Activated CD8-positive, alpha-beta memory T cell treated with anti-CD3 and anti-CD28 coated beads, Interleukin-2, amount 50 U/mL, for 1 hour (primary cell): ENCODE measurements at regions not wholly inside any gene's neighbourhood (a gene's known extent, or its start where the extent isn't known, plus 50 kb on each side); places are given as distances from the start of the nearest gene placed in this dataset.
"Not testable (repeated sequence)": the region's sequence is repeated elsewhere in the genome, so short reads cannot be mapped to it uniquely, and the experiment has no call there.

Experiments used
- DNase-seq: peaks from one replicate; pipeline ENCODE4 v3.0.0-alpha.2; 2020; ENCODE audit errors: extremely low read depth

GRCh38 chr5:51165621-51166020 is 217.6 kb upstream of the ISL1 start:
- not testable (repeated sequence) for DNase-seq

GRCh38 chr5:51172903-51173626 is 210.2 kb upstream of the ISL1 start:
- DNase-seq, result no peak

GRCh38 chr5:51181208-51181894 is 201.9 kb upstream of the ISL1 start:
- no peak for DNase-seq

GRCh38 chr5:51185850-51186329 is 197.4 kb upstream of the ISL1 start:
- DNase-seq, result no peak

DNA sequence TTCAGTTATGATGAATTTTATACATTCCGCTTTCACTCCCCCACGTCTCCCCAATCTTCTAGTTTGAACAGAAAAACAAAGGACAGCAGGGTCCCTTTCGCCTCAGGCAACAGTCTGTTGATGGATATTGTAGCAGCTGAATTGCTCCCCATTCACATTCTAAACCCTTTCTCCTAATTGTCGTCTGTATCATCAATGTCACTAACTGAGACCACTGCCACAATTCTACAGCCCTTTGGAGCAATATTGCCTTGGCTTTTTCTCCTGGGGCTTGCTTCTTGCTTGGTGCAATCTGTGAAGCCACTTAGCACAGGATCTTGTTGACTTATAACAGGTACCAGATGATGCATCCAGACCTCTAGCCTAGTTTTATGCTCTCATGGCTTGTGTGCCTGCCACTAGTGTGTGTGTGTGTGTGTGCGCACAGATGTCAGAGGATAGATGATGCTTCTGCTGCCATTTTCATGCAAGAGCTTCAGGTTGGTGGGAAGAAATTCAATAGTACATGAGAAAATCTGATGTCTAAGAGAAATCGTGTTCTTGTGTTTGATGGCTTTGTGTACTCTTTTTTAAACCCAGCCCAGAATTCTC is 195.2 kb upstream of the ISL1 start:
- DNase-seq, result no peak

DNA sequence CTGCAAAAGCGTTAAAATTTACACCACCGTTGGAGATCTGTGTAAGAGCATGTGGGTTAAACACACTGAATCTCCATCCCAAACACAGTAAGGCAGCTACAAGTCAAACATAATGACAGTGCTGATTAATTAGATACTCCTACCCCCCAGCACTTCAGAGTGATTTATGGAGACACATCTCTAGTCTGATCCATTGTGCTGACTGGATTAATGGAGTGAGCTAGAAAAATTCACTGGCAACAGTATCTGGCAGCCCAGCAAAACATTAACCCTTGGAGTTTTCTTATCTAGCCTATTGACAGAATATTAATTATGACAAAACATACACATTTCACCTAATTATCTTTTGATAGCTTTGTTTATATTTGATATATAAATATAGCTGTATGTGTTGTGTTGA is 188.6 kb upstream of the ISL1 start:
- DNase-seq, result no peak

DNA sequence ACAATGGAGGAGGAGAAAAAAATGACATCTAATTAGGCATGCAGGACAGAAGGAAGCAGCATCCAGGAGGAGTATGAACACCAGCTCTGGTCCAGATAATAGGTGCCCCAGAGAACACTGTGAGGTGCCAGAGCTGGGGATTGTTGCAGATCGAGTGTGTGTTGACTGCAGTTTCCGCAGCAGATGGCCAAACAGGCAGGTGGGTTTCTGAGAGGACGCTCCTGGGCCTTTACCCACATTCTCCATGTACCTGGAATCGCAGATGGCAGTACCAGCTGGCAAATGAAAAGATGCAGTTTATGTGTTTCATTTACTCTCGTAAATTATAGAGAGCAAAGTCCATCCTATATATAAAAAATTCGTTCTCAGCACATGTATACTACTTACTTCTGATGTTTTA is 182.2 kb upstream of the ISL1 start:
- DNase-seq, result no peak

DNA sequence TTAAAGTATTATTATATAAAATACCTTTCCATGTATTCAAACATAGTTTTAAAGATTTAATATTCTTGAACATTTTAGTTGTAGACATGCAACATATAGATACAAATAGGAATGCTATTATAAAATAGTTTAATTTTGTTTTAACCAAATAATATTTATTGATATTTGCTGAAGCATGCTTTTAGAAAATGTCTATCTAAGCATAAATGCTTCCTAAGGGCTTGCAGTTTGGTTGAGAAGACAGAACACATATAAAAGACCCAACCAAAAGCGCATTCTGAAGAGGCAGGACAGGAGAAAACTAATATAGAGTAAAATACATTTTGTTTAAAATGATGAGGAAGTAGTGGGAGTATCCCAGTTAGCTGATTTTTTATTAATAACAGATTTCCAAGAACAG is 181.5 kb upstream of the ISL1 start:
- DNase-seq, result no peak

GRCh38 chr5:51202161-51202560 is 181.1 kb upstream of the ISL1 start:
- DNase-seq, result no peak

DNA sequence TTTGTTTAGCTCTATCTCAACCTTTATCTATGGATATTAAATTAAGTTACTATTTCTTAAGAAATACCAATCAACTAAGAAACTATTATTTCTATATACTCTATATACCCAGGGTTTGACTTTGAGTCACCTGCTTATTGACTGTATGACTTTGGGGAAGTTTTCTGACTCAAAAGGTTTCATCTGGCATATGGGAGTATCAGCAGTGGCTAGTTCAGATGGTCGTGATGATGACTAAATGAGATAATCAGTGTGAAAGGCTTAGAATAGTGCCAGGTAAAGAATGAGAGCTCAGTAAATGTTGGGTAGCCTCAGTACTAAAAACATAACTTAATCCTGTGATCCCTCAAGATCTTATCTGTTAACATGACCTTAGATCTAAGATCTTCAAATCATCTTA is 179.7 kb upstream of the ISL1 start:
- DNase-seq, result no peak

GRCh38 chr5:51208296-51208695 is 175.0 kb upstream of the ISL1 start:
- no peak for DNase-seq

DNA sequence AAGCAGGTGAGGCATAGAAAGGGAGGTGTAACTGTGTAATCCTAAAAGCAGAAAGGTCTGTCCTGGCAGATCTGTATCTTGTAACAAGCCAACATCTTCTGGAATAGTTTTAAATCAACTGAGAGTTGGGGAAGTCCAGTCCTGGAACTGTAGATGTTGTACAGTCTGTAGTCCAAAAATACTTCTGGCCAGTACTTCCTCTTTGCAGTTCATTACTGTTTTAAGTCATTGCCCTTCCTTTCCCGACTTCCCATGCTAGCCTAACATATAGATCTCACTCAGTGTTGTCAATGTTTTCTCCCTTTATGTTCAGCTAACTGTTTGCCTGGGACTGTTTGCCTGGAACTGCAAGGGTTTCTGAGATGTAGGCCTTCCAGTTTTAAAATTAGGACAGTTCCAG is 168.5 kb upstream of the ISL1 start:
- no peak for DNase-seq

- no peak for DNase-seq
Observed at GRCh38 chr5:51225789-51226742, 157.2 kb upstream of the ISL1 start.

DNA sequence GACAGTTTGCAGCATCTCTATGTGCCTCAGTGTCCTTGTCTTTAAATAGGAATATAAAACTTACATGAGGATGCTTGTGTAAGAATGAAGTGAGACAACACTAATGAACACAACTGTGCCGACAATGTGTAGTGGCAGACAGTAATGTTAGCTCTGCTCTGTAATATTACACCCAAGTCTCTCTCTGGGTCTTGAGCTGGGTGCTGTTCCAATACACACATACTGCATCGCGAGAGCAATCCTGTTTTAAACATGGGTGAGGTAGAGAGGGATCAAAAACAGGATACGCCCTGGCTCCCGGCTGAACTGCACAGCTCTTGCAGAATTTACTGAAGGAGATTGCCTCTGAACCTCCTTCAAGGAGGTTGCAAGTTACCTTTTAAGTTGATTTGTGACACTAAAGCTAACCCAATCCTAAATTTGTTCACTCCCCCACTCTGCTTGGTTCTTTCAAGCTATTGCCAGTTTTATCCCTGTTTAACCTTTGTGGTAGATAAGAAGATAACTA is 155.2 kb upstream of the ISL1 start:
- no peak for DNase-seq

DNA sequence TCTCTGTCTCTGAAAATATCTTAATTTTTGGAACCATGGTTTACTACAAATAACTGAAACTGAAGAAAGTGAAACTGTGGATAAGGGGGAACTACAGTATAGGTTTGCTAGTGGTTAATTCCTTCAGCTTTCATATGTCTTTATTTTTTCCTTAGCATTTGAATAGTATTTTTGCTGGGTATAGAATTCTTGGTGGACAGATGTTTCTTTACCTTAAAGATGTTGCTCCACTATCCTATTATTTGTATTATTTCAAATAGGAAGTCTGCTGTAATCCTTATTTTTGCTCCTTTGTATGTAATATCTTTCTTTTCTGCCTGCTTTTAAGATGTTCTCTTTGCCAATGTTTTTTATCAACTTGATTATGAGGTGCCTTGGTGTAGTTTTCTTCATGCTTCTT is 152.9 kb upstream of the ISL1 start:
- no peak for DNase-seq

- DNase-seq, result no peak
Observed at GRCh38 chr5:51242456-51242855, 140.8 kb upstream of the ISL1 start.

DNA sequence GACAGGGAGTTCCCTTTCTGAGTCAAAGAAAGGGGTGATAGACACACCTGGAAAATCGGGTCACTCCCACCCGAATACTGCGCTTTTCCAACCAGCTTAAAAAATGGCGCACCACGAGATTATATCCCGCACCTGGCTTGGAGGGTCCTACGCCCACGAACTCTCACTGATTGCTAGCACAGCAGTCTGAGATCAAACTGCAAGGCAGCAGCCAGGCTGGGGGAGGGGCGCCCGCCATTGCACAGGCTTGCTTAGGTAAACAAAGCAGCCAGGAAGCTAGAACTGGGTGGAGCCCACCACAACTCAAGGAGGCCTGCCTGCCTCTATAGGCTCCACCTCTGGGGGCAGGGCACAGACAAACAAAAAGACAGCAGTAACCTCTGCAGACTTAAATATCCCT is 132.3 kb upstream of the ISL1 start:
- DNase-seq, result not testable (repeated sequence)

DNA sequence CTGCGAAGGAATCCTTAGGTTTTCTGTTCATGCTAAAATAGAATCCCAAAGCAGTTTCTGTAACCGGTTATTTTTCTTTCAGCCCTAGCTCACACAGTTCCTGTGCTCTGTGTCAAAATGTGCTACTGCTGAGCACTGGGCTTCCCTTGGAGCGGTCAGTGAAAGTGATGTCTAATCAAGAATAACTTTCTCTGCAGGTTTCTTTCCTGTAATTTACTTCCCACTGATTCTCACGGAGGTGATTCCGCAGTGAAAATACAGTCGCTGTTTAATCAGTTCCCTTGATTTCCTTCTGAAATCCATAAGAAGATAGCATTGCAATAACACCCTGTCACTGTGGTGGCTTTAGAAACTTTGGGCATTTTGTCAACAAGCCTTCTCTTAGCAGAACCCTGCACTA is 112.0 kb upstream of the ISL1 start:
- DNase-seq, result no peak

GRCh38 chr5:51273021-51273420 is 110.2 kb upstream of the ISL1 start:
- DNase-seq, result no peak

- no peak for DNase-seq
Observed at GRCh38 chr5:51273871-51274270, 109.4 kb upstream of the ISL1 start.

- no peak for DNase-seq
Observed at GRCh38 chr5:51275428-51275827, 107.8 kb upstream of the ISL1 start.

GRCh38 chr5:51276250-51276649 is 107.0 kb upstream of the ISL1 start:
- no peak for DNase-seq
